ENCODE measurements at regions not wholly inside any gene's neighbourhood (a gene's known extent, or its start where the extent isn't known, plus 50 kb on each side); places are given as distances from the start of the nearest gene placed in this dataset.

DNA sequence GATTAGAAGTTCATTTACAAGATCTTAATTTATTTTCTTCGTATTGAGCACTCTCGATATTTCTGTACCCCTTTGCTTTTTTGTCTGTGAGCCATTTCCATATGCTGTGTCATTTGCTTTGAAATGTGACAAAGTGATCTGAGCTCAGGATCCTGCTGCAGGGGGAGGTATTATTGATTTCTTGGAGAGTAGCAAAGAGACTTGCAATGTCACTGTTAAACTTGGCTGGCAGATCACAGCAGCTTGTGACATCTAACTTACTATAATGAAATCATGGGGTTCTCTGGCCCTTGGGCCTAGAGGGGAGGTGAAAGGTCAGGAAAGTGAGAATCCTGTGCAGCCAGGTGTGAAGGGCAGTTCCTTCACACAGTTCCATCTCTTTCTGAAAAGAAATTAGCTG is 923.4 kb downstream of the REEP3 start:
- TF ChIP-seq, protein P1, sequence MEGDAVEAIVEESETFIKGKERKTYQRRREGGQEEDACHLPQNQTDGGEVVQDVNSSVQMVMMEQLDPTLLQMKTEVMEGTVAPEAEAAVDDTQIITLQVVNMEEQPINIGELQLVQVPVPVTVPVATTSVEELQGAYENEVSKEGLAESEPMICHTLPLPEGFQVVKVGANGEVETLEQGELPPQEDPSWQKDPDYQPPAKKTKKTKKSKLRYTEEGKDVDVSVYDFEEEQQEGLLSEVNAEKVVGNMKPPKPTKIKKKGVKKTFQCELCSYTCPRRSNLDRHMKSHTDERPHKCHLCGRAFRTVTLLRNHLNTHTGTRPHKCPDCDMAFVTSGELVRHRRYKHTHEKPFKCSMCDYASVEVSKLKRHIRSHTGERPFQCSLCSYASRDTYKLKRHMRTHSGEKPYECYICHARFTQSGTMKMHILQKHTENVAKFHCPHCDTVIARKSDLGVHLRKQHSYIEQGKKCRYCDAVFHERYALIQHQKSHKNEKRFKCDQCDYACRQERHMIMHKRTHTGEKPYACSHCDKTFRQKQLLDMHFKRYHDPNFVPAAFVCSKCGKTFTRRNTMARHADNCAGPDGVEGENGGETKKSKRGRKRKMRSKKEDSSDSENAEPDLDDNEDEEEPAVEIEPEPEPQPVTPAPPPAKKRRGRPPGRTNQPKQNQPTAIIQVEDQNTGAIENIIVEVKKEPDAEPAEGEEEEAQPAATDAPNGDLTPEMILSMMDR (IDR thresholded peaks at IDR 0.05): no peak
- TF ChIP-seq POLR2A (IDR thresholded peaks at IDR 0.05): no peak
